GM08714 (cell line): ENCODE measurements at regions not wholly inside any gene's neighbourhood (a gene's known extent, or its start where the extent isn't known, plus 50 kb on each side); places are given as distances from the start of the nearest gene placed in this dataset.

ENCODE experiments used
- H3K4me3 ChIP-seq: fragments of 200-500 bp; sonication (Bioruptor generic); 2 replicates; pipeline ENCODE4 v1.5.1; 2014; ENCODE audit warnings: mild to moderate bottlenecking, low read length, inconsistent platforms
- ZNF274 ChIP-seq: IDR thresholded peaks from 2 replicates; pipeline ENCODE4 v1.6.1; 2012; ENCODE audit warnings: mild to moderate bottlenecking, low read depth, low read length

DNA sequence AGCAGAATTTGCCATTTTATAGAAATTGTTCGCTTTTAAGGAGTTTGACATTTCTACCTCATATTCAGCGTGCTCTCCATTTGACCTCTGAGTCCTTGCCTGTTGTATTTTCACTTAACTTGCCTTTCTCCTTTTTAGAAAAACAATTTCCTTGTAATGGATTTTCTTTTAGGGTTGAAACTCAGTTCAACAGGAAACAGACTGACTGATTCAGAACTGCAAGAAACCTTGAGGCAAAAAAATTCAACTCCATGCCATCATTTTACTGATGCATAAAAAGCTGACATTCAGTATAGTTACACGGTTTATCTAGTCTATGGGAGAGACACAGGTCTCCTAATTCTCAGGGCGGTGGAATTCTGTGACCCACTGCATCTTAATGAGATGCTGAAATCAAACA, 59.8 kb downstream of the MRPS30 start:
- TF ChIP-seq ZNF274, result no peak
- H3K4me3 ChIP-seq, result no peak overlapping the region

DNA sequence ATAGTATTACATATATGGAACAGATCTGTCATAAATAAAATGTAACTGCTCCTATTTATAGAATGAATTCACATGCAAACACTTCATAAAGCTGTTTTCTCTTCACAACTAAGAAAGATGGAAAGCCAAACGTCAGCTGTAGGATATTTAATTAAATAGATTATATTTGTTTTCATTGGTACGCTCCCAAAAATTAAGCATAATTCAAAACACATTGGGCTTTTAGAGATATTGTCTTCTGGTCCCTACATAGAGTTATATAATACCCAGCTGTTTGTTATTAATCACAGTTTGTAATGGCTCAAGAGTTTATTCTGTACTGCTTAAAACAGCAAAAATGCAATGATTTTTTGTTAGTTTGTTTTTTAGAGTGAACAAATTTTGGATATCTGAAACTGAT, 61.2 kb downstream of the MRPS30 start:
- H3K4me3 ChIP-seq, result no peak overlapping the region
- no peak for TF ChIP-seq ZNF274

DNA sequence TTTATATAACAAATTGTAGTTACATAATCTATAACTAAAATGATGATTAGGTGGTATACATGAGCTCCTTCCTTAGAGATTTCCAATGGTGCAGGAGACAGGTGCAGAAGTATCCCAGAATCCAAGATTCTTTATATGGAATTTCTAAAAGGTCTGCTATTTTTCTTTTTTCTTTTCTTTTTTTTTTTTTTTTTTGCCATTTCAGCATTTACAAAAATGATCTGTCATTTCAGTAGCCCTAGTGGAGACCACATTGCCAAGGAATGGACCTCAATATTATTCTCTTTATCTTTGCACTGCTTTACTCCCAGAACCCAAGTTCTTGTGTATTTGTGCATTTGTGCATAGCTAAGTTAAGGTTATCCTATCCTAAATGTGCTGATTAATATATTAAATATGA, 61.7 kb downstream of the MRPS30 start:
- no peak for TF ChIP-seq ZNF274

DNA sequence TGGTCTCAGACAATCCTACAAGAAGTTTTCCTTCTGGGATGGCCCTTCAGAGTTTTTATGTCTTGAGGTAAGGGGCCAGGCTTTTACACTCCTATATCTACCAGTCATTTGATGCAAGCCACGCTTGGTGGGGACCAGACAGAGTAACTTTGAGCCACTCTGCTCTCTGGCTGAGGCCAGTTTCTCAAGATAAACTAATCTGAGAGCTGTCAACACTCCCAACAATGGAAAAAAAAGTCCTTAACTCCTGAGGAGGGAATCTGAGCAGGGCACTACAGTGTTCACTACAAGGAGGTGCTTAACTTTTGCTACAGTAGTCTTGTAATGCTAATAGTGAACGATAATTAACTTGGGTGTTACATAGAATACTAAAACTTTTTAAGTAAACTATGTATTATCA, 62.7 kb downstream of the MRPS30 start:
- no peak for TF ChIP-seq ZNF274
- H3K4me3 ChIP-seq, result no peak overlapping the region

More for the DNA sequence above, 61.7 kb downstream of the MRPS30 start:
- H3K4me3 ChIP-seq, result no peak overlapping the region

DNA sequence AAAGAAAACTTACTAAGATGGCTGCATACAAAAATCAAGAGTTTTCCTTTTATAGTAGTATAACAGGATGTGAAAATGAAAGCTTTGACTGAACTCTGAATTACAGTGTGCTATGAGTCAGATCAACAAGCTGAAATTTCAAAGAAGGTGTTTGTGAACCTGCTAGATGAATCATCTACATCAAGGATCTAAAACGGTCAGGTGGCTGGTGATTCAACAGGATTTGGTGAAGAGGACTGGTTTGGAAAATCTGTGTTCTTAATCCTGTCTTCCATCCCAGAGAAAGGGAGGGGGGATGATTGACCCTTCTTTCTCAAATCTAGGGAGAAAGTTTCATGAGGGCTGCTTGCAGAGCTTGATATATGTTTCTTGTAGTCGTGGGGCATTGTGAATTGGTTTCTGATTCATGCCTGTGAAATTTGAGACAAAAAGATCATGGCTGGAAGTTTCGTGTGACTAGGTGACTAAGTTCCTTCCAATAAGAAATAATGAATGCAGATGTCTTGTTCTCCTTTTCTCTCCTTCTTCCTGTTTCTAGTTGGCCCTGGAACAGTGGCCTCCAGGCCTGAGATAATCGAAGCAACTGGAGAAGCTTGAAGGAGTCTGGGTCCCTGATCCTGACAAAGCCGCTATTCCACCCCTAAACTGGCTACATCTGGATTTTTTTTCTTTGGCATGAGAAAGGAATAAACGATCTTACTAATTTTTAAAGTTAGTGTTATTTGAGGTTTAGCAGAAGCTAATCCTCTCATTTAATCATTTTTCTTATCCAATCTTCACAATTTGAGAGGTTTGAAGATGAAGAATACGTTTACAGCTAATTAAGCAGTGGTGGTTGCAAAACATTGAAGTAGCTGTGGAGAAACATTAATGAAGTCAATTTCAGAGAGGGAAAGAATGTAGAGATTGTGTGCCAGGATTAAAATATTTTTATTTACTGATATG, 67.2 kb downstream of the MRPS30 start:
- H3K4me3 ChIP-seq, result peak overlapping the region; percentile 55; the same call in 1 of the 2 replicates
- no peak for TF ChIP-seq ZNF274

DNA sequence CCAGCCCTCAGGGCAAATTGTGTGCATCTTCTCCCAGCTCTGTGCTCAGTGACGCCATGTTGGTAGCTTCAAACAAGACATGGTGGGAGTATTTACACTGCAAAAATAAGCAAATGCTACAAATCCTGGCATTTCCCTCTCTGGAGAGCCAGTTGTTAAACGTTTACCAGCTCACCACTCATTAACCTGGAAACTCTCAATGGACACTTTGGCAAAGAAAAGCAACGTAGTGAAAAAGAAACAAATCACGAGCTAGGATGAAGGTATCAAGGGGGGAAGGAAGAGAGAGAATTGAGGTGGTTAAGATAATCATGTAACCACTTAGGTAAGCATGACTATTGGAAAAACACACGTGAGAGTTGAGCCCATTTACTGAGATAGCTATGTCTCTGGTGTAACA, 72.5 kb downstream of the MRPS30 start:
- H3K4me3 ChIP-seq, result no peak overlapping the region
- TF ChIP-seq ZNF274, result no peak

DNA sequence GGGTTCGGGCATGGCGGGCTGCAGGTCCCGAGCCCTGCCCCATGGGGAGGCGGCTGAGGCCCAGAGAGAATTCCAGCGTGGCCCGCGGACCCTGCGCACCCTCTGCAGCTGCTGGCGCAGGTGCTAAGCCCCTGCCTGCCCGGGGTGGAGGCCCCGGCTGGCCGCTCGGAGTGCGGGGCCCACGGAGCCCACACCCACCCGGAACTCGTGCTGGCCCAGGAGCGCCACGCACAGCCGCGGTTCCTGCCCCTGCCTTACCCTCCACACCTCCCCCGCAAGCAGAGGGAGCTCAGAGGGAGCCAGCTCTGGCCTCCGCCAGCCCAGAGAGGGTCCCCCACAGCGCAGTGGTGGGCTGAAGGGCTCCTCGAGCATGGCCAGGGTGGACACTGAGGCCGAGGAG, 75.3 kb downstream of the MRPS30 start:
- no peak for TF ChIP-seq ZNF274
- H3K4me3 ChIP-seq, result no peak overlapping the region

DNA sequence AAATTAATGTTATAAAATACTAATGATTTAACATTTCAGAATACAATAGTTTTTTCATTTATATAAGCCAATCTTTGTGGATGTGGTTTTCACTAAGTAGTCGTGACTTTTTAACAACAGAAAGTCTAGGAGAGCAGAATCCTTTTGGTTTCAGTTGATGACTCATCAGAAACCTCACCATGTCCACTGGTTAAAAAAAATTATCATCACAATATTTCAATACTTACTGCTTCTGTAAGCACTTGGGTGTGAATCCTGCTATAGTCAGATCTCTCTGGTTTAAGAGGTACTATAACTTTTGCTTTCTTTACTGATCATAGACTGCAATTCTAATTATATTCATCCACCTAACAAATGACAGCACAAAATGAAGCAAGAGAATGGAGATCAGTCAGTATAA, 77.2 kb downstream of the MRPS30 start:
- no peak overlapping the region for H3K4me3 ChIP-seq
- no peak for TF ChIP-seq ZNF274

DNA sequence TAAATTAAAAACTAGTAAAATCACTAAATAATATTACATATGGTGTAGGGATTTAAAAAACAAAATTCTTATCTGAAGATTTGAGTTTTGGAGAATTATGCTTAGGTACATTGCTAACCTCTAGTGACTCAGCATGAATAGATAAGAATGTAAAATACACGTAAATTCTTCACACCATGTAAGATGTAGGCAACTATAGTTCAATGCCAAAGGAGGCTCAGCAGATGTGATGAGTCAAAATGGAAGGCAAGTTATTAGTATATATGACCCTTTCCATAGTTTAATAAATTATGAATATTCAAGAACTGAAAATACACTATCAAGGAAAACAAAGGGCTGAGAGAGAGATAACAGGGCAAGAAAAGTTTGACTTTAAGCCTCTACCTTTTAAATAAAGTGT, 79.0 kb downstream of the MRPS30 start:
- H3K4me3 ChIP-seq, result no peak overlapping the region
- TF ChIP-seq ZNF274, result no peak

DNA sequence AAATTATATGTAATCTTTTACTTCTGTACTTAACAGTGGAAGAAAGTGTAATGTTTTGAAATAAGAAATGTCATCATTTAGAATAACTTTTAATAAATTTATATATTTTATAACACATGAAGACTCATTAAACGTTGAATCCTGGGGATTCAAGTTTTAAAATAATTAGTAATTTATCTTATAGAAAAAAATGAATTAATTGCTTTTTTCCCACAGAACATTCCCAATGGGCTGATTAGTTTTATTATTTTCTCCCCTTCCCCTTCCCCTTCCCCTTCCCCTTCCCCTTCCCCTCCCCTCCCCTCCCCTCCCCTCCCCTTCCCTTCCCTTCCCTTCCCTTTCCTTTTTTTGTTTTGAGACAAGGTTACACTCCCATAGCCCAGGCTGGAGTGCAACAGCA, 79.7 kb downstream of the MRPS30 start:
- no peak for TF ChIP-seq ZNF274
- H3K4me3 ChIP-seq, result no peak overlapping the region

DNA sequence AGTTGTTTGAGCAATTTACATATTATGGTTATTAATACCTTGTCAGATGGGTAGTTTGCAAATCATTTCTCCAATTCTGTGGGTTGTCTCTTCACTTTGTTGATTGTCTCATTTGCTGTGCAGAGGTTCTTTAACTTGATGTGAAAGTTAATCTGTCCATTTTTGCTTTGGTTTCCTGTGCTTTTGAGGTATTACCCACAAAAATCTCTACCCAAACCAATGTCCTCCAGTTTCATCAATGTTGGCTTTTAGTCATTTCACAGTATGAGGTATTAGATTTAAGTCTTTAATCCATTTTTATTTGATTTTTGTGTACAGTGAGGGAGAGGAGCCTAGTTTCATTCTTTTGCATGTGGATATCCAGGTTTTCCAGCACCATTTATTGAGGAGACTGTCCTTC, 82.4 kb downstream of the MRPS30 start:
- no peak for TF ChIP-seq ZNF274
- no peak overlapping the region for H3K4me3 ChIP-seq

DNA sequence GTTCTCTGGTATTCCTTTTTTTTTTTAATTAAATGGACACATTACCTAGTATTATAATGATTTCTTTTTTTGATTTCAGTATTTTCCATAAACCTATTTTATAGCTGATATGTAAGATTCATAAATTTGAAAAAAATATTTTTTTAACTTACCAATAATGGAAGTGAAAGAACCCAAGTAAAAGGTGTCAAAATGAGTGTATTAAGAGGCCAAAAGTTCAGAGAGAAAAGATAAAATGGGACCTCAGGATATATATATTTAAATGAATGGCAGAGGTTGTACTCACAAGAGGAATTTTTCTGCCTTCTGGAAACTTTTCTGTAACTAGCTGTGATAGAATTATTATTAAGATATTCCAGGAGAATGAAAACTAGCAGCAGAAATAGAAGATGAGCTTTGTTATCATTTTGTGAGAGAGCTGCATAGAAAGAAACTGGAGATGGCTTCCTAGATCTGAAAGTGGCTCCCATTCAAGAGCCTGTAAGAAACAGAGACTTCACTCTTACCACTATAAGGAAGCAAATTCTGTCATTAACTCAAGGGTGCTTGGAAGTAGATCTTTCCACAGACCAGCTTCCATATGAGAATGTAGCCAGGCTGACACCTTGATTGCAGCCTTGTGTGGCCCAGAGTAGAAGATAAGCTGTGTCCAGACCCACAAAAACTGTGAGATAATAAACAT, 91.7 kb downstream of the MRPS30 start:
- no peak for TF ChIP-seq ZNF274
- no peak overlapping the region for H3K4me3 ChIP-seq

DNA sequence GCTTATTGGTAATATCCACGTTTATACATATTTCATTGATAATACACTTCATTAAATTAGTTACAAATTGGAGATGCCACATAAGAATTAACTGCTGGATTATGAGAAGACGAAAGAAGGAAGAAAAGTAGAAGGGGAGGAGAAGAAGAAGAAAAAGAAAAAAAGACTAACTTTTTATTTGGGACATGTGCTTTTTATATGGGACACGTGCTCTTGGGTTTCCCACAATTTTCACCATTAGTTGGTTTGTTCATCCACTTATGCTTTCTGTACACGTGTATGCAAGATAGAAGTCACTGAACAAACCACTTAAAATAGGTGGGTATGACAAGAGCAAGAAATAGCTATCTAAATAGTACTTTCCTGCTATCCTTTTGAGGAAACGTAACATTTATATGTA, 98.6 kb downstream of the MRPS30 start:
- H3K4me3 ChIP-seq, result no peak overlapping the region
- no peak for TF ChIP-seq ZNF274

DNA sequence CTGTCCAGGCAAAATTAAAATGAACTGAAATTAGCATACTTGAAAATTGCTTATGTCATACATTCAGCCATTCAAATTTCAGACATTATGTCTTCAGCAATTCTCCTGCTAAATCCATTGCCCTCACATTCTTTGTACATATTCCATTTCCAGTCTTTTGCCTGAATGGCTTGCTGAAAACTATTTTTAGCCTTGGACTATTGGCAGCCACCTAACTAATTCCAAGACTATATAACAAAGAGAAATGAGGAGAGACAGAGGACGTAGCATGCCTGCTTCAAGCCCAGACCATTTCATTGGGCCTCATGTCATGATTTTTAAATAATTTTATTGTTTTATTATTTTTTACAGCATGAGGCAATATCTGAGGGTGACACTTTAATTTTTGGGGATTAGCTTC, 100.3 kb downstream of the MRPS30 start:
- TF ChIP-seq ZNF274, result no peak
- no peak overlapping the region for H3K4me3 ChIP-seq

DNA sequence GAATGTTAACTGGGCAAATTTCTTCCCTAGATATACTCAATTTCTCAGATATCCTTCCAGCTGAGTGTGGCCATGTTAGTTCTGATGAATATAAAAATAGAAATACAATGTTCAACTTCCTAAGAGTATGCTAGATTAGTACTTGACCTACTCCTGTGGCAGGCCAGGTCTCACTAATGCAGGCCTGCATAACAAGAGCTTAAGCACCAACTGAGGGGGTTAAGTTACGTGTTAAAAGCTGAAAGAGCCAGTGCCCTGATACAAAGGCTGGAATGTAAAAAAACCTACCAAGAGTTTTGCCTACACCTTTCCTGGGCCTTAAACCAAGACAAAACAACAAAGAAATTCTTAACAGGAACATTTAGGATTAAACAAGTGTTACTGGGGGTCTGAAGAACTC, 102.8 kb downstream of the MRPS30 start:
- TF ChIP-seq ZNF274, result no peak
- H3K4me3 ChIP-seq, result no peak overlapping the region
